Ovary (tissue), 7 donors: ENCODE measurements at regions not wholly inside any gene's neighbourhood (a gene's known extent, or its start where the extent isn't known, plus 50 kb on each side); places are given as distances from the start of the nearest gene placed in this dataset.
A peak's percentile ranks its signal among the peaks of the same experiment; 100 is the strongest.

ENCODE experiments used
- DNase-seq, 5 donors: peaks; one replicate each; pipeline ENCODE4 v3.0.0-alpha.2; 2019 to 2020
- H3K27ac ChIP-seq, 2 donors: fragments of 200-600 bp; one replicate each; pipeline versions ENCODE4 v1.5.1 to v1.8.0; 2019 to 2022
- H3K27me3 ChIP-seq: fragments of 200-600 bp; one replicate; pipeline ENCODE4 v1.8.0; 2022
- H3K36me3 ChIP-seq: fragments of 200-600 bp; sonication (generic); one replicate; pipeline ENCODE4 v1.5.1; 2019
- H3K4me1 ChIP-seq: one replicate; pipeline ENCODE4 v1.8.1; 2013; ENCODE audit warnings: mild to moderate bottlenecking, moderate library complexity; ENCODE audit not compliant: insufficient read depth
- H3K4me3 ChIP-seq: fragments of 200-600 bp; sonication (generic); one replicate; pipeline ENCODE4 v1.5.1; 2017
- H3K9me3 ChIP-seq, 2 donors: fragments of 200-600 bp in 1 of 2; sonication (generic) in 1 of 2; one replicate each; pipeline versions ENCODE4 v1.5.1 to v1.8.1; 2013 to 2019; ENCODE audit warnings: mild to moderate bottlenecking in 1 of 2, moderate library complexity in 1 of 2
- CTCF ChIP-seq, 3 donors: fragments of 450-650 bp in 2 of 3; fragments of 200-600 bp in 1 of 3; IDR thresholded peaks; one replicate each; pipeline versions ENCODE4 v1.5.1 to v1.8.0; 2016 to 2022; ENCODE audit warnings: antibody characterized with exemption in 3 of 3, mild to moderate bottlenecking in 1 of 3
- EP300 ChIP-seq: sonication (generic); formaldehyde crosslinking; IDR thresholded peaks from one replicate; pipeline ENCODE4 v1.6.1; 2017; ENCODE audit warnings: antibody characterized with exemption
- POLR2A ChIP-seq: fragments of 450-650 bp; IDR thresholded peaks from one replicate; pipeline ENCODE4 v1.6.1; 2017; ENCODE audit warnings: antibody characterized with exemption, mild to moderate bottlenecking, moderate library complexity
- WGBS, 3 donors: extraction: QIAGEN DNeasy Blood & Tissue Kit in 1 of 3; methylation state at CpG; one replicate each; pipeline versions ENCODE4 v1.1.5 to v1.1.7; 2013 to 2017; 5-methylcytosine and 5-hydroxymethylcytosine counted together
- intact Hi-C, 4 donors: fragments of 100-400 bp; cut with DNase I; formaldehyde crosslinking; loops; one replicate each; pipeline versions ENCODE4 v1.11.0 to v1.15.1; 2022 to 2023
- donor health status: DM: no; HTN: no; CAD: no; lungs with moderate emphysema.
- donor health status: DM: no; HTN: no; CAD: no.
- donor health status: Bipolar disorder and iron deficiency.
- donor health status: DM: no; HTN: no; CAD: no.
- donor health status: DM: yes; HTN: yes; CAD: no.

- no peaks in the 10 kb centered on the region for H3K9me3 ChIP-seq
- DNase-seq: peak; percentile 68 to 83 (median 76)
- intact Hi-C loops: loop anchor here in 2 of 4 donors (5.0 kb wide), 2 partner anchors 33 to 38 kb away; no protein-coding TSS in a partner anchor
- H3K4me3 ChIP-seq: no peak overlapping the region
- H3K4me1 ChIP-seq: peaks cover 18% of the 10 kb centered on the region
- no peaks in the 10 kb centered on the region for H3K36me3 ChIP-seq
- WGBS, 3 donors: 3 to 5% (median 4%) methylated on average over 10 of the region's 10 CpGs
- H3K27me3 ChIP-seq: no peaks in the 10 kb centered on the region
- H3K27ac ChIP-seq: peak overlapping the region; percentile 86 to 99
- TF ChIP-seq POLR2A (peak; percentile 58), CTCF (IDR thresholded peaks at IDR 0.05) (peak in 1 of 3 donors; percentile 22), EP300 (peak; percentile 32)
Measured at GRCh38 chr14:73789989-73790581, 61.5 kb upstream of the PTGR2 start.

- H3K4me3 ChIP-seq: no peak overlapping the region
- H3K27ac ChIP-seq: peak overlapping the region; percentile 86 to 99
- no peak for TF ChIP-seq EP300
- TF ChIP-seq CTCF (IDR thresholded peaks at IDR 0.05): no peak
- no peak for TF ChIP-seq POLR2A
- no peak for DNase-seq
- intact Hi-C loops: loop anchor here in 1 of 4 donors (5.0 kb wide), 1 partner anchor 37 kb away; no protein-coding TSS in a partner anchor
- 59 to 78% (median 62%) methylated on average over 6 of the region's 6 CpGs for WGBS, 3 donors
- H3K9me3 ChIP-seq: no peaks in the 10 kb centered on the region
- no peaks in the 10 kb centered on the region for H3K27me3 ChIP-seq
- H3K36me3 ChIP-seq: no peaks in the 10 kb centered on the region
- peaks cover 25% of the 10 kb centered on the region for H3K4me1 ChIP-seq
Measured at GRCh38 chr14:73788701-73789551, 62.7 kb upstream of the PTGR2 start.

DNA sequence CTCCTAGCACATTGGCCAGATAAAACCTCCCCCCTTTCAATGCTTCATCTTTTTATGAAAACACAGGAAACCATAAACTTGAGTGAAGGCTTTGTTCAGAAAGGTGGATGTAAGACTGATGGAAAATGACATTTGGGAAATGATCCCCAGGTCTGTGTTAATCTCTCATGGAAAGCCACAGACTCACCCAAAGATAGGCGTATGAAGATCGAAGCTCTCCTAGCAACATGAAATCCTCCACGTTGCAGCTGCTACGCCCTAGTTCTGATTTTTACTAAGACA, 63.4 kb upstream of the PTGR2 start:
- TF ChIP-seq POLR2A (no peak), CTCF (IDR thresholded peaks at IDR 0.05) (no peak), EP300 (no peak)
- H3K4me3 ChIP-seq: no peak overlapping the region
- intact Hi-C loops: loop anchor here in 1 of 4 donors (5.0 kb wide), 1 partner anchor 36 kb away; no protein-coding TSS in a partner anchor
- DNase-seq: no peak
- H3K9me3 ChIP-seq: no peaks in the 10 kb centered on the region
- peak overlapping the region in 1 of 2 donors; percentile 99 for H3K27ac ChIP-seq
- peaks cover 29% of the 10 kb centered on the region for H3K4me1 ChIP-seq
- H3K36me3 ChIP-seq: no peaks in the 10 kb centered on the region
- no peaks in the 10 kb centered on the region for H3K27me3 ChIP-seq
- WGBS, 3 donors: 54 to 64% (median 59%) methylated on average over 4 of the region's 4 CpGs

- H3K4me3 ChIP-seq: peak overlapping the region; percentile 73
- H3K27me3 ChIP-seq: no peaks in the 10 kb centered on the region
- peak overlapping the region; percentile 95 to 99 for H3K27ac ChIP-seq
- intact Hi-C loops: loop anchor here in 2 of 4 donors (1.0 to 5.0 kb wide), 3 partner anchors 27 to 35 kb away; a partner anchor contains a TSS
- 1% methylated on average over 17 of the region's 17 CpGs for WGBS, 3 donors
- no peak for TF ChIP-seq CTCF (IDR thresholded peaks at IDR 0.05)
- no peak for TF ChIP-seq POLR2A
- no peak for TF ChIP-seq EP300
- H3K4me1 ChIP-seq: peaks cover 33% of the 10 kb centered on the region
- no peaks in the 10 kb centered on the region for H3K36me3 ChIP-seq
- peak in 2 of 5 donors; percentile 26 to 46 for DNase-seq
- H3K9me3 ChIP-seq: no peaks in the 10 kb centered on the region
Measured at GRCh38 chr14:73787486-73788316, 63.9 kb upstream of the PTGR2 start.
